Left lung (tissue), 4 donors: ENCODE measurements at regions not wholly inside any gene's neighbourhood (a gene's known extent, or its start where the extent isn't known, plus 50 kb on each side); places are given as distances from the start of the nearest gene placed in this dataset.

Experiments
- ATAC-seq: fragments of 200-7000 bp; cut with Tn5 transposase; one replicate; pipeline ENCODE4 v1.9.1; 2020; ENCODE audit warnings: moderate library complexity
- DNase-seq, 4 donors: peaks; one replicate each; pipeline ENCODE4 v3.0.0-alpha.2; 2013 to 2020
- H3K27ac ChIP-seq, 2 donors: fragments of 200-600 bp; sonication (generic) in 1 of 2; one replicate each; pipeline versions ENCODE4 v1.5.0 to v1.8.0; 2020 to 2021
- H3K27me3 ChIP-seq, 2 donors: fragments of 200-600 bp; sonication (generic) in 1 of 2; one replicate each; pipeline versions ENCODE4 v1.5.0 to v1.8.0; 2020 to 2021
- H3K36me3 ChIP-seq, 2 donors: fragments of 200-600 bp; sonication (generic) in 1 of 2; one replicate each; pipeline versions ENCODE4 v1.5.0 to v1.8.0; 2020 to 2021
- H3K4me1 ChIP-seq, 2 donors: fragments of 200-600 bp; one replicate each; pipeline ENCODE4 v1.8.0; 2021
- H3K4me3 ChIP-seq, 2 donors: fragments of 200-600 bp; sonication (generic) in 1 of 2; one replicate each; pipeline versions ENCODE4 v1.5.0 to v1.8.0; 2020 to 2021; ENCODE audit warnings: mild to moderate bottlenecking in 1 of 2
- H3K9me3 ChIP-seq, 2 donors: fragments of 200-600 bp; sonication (generic) in 1 of 2; one replicate each; pipeline versions ENCODE4 v1.5.0 to v1.8.0; 2020 to 2021
- CTCF ChIP-seq, 2 donors: fragments of 200-600 bp; sonication (generic) in 1 of 2; IDR thresholded peaks; one replicate each; pipeline versions ENCODE4 v1.5.0 to v1.8.0; 2021; ENCODE audit warnings: antibody characterized with exemption in 2 of 2
- intact Hi-C, 2 donors: fragments of 100-400 bp; cut with DNase I; formaldehyde crosslinking; loops; one replicate each; pipeline versions ENCODE4 v1.11.2 to v1.14.2; 2022
- donor health status: DM: no; HTN: yes; CAD: no.
- donor health status: DM: no; HTN: no; CAD: no.

GRCh38 chrX:22351966-22352365 lies 79.3 kb downstream of the CBLL2 start:
- no peak for TF ChIP-seq CTCF (IDR thresholded peaks at IDR 0.05)
- H3K27me3 ChIP-seq, result no peaks in the 10 kb centered on the region

GRCh38 chrX:22357621-22358020 lies 84.9 kb downstream of the CBLL2 start:
- intact Hi-C loops, result no loop called here
- no peak for TF ChIP-seq CTCF (IDR thresholded peaks at IDR 0.05)
- no peaks in the 10 kb centered on the region for H3K9me3 ChIP-seq
- H3K36me3 ChIP-seq, result no peaks in the 10 kb centered on the region
- no peak for DNase-seq
- ATAC-seq, result no peak
- H3K4me3 ChIP-seq, result no peak overlapping the region
- H3K27ac ChIP-seq, result no peak overlapping the region
- H3K4me1 ChIP-seq, result no peaks in the 10 kb centered on the region
- no peaks in the 10 kb centered on the region for H3K27me3 ChIP-seq

More at GRCh38 chrX:22351966-22352365, 79.3 kb downstream of the CBLL2 start:
- Histone ChIP-seq H3K4me3 (no peak overlapping the region), H3K27ac (no peak overlapping the region), H3K9me3 (no peaks in the 10 kb centered on the region), H3K36me3 (no peaks in the 10 kb centered on the region), H3K4me1 (no peaks in the 10 kb centered on the region)
- no peak for DNase-seq
- ATAC-seq, result no peak
- intact Hi-C loops, result no loop called here

GRCh38 chrX:22360129-22360528 lies 87.4 kb downstream of the CBLL2 start:
- TF ChIP-seq CTCF (IDR thresholded peaks at IDR 0.05), result no peak
- intact Hi-C loops, result no loop called here
- no peaks in the 10 kb centered on the region for H3K9me3 ChIP-seq
- no peaks in the 10 kb centered on the region for H3K36me3 ChIP-seq
- DNase-seq (no peak), ATAC-seq (no peak)
- H3K27ac ChIP-seq, result no peak overlapping the region
- no peak overlapping the region for H3K4me3 ChIP-seq
- H3K4me1 ChIP-seq, result no peaks in the 10 kb centered on the region
- H3K27me3 ChIP-seq, result no peaks in the 10 kb centered on the region

GRCh38 chrX:22365460-22365859 lies 92.7 kb downstream of the CBLL2 start:
- H3K36me3 ChIP-seq, result no peaks in the 10 kb centered on the region
- no peak for TF ChIP-seq CTCF (IDR thresholded peaks at IDR 0.05)
- no peak overlapping the region for H3K4me3 ChIP-seq
- H3K27ac ChIP-seq, result no peak overlapping the region
- no peaks in the 10 kb centered on the region for H3K27me3 ChIP-seq
- no peaks in the 10 kb centered on the region for H3K9me3 ChIP-seq
- ATAC-seq (no peak), DNase-seq (no peak)
- intact Hi-C loops, result no loop called here
- H3K4me1 ChIP-seq, result no peaks in the 10 kb centered on the region

GRCh38 chrX:22366166-22366702 lies 93.5 kb downstream of the CBLL2 start:
- no peak for TF ChIP-seq CTCF (IDR thresholded peaks at IDR 0.05)
- intact Hi-C loops, result no loop called here
- DNase-seq, result no peak
- Histone ChIP-seq H3K4me1 (no peaks in the 10 kb centered on the region), H3K27ac (no peak overlapping the region), H3K4me3 (no peak overlapping the region), H3K27me3 (no peaks in the 10 kb centered on the region), H3K9me3 (no peaks in the 10 kb centered on the region), H3K36me3 (no peaks in the 10 kb centered on the region)
- ATAC-seq, result no peak
